GM21825 (cell line): ENCODE measurements at regions not wholly inside any gene's neighbourhood (a gene's known extent, or its start where the extent isn't known, plus 50 kb on each side); places are given as distances from the start of the nearest gene placed in this dataset.
"Not testable (repeated sequence)": the region's sequence is repeated elsewhere in the genome, so short reads cannot be mapped to it uniquely, and the experiment has no call there.

ENCODE experiments used
- ATAC-seq: cut with Tn5 transposase; IDR thresholded peaks from one replicate; pipeline ENCODE4 v1.9.1; 2021; ENCODE audit warnings: mild to moderate bottlenecking, moderate library complexity; ENCODE audit not compliant: unreplicated experiment

- not testable (repeated sequence) for ATAC-seq
Observed at GRCh38 chr5:124103056-124103455, 591.1 kb downstream of the CSNK1G3 start.

- no peak for ATAC-seq
Observed at GRCh38 chr5:124102486-124102885, 590.5 kb downstream of the CSNK1G3 start.

DNA sequence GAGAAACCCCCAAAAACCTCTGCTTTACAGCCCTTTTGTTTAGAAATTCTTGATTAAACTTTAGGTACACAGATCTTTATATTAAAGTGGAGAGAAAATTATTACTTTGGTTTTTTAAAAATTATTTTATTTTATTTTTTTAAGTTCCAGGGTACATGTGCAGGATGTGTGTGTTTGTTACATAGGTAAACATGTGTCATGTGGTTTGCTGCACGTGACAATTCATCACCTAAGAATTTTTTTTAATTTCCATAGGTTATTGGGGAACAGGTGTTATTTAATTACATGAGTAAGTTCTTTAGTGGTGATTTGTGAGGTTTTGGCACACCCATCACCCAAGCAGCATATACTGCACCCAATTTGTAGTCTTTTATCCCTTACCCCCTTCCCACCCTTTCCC, 581.7 kb downstream of the CSNK1G3 start:
- ATAC-seq, result no peak

GRCh38 chr5:124090115-124090514, 578.1 kb downstream of the CSNK1G3 start:
- no peak for ATAC-seq

- ATAC-seq, result no peak
Observed at GRCh38 chr5:124089578-124089977, 577.6 kb downstream of the CSNK1G3 start.

- no peak for ATAC-seq
Observed at GRCh38 chr5:124088289-124089032, 576.5 kb downstream of the CSNK1G3 start.

- ATAC-seq, result no peak
Observed at GRCh38 chr5:124087752-124088151, 575.8 kb downstream of the CSNK1G3 start.

- no peak for ATAC-seq
Observed at GRCh38 chr5:124080256-124080655, 568.3 kb downstream of the CSNK1G3 start.

DNA sequence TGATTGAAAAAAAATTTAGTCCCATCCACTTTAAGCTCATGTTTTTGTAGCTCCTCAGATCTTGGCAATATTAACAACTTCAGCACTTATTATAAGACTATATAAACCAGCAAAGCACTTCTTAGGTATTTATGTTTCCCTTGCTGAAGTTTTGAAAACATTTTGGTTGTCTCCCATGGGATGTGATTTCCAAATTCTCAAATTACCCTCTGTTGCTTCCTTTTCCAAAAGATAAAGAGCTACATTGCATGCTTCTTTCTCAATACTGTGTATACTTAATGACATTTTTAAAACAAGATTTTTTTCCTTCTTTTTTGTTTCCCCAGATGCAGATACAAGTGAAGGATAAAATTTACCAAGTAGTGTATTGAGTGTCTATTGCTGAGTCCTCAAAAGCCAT, 567.1 kb downstream of the CSNK1G3 start:
- no peak for ATAC-seq

DNA sequence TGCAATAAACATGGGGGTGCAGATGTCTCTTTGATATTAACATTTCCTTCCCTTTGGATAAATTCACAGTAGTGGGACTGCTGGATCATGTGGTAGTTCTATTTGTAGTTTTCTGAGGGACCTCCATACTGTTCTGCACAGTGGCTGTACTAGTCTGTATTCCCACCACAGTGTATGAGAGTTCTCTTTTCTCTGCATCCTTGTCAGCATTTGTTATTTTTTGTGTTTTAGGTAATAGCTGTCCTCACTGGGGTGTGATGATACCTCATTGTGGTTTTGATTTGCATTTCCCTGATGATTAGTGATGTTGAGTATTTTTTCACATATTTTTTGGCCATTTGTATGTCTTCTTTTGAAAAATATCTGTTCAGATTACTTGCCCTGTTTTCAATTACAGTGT, 562.5 kb downstream of the CSNK1G3 start:
- ATAC-seq, result no peak

DNA sequence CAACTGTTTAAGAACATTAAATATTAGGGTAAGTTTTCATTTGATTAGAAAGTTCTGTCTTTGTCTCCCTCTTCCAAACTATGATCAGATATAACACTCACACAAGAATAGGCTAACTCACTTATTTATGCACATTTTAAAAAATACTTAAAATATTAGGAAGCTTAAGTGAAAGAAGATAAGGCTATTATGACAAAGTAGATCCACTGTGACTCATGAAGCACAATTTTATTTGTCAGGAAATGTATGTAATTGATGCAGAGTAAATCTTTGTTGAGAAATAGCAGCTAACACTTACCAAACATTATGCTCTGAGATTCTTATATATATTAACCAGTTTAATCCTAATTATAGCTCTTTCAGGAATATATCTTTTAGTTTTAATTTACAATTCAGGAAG, 560.6 kb downstream of the CSNK1G3 start:
- ATAC-seq, result no peak

- no peak for ATAC-seq
Observed at GRCh38 chr5:124071039-124071438, 559.1 kb downstream of the CSNK1G3 start.

DNA sequence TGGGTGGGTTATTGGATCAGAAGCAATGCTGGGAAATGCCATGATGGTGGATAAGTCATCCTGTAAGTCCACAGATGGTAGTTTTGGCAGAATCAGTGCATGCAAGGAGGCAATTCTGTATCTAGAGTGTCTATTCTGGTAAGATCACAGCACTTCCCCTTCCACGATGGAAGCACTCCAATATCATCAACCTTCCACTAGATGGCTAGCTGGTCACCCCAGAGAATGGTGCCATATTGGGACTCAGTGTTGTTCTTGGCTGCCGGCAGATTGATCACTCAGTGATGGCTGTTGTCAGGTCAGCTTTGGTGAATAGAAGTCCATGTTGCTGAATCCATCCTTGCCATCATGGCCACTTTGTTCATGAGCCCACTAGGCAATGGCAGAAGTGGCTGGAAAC, 553.5 kb downstream of the CSNK1G3 start:
- no peak for ATAC-seq

DNA sequence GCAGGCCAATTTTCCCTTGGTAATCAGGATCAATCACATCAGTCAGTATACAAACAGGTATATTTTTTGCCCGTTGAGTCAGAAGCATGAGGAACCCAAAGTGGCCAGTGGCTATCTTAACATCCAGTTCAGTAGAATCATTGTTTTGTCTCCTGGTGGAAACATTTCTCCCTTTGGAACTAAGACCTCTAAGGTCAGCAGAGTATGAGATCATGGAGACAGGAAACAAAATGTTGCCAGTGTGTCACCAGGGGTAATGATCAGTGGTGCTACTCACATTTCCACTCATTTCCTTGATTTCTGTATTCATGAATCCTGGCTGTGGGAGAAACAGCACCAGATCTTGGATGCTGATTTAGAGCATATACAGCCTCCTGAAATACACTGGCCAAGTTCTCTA, 553.0 kb downstream of the CSNK1G3 start:
- no peak for ATAC-seq

GRCh38 chr5:124061663-124062062, 549.7 kb downstream of the CSNK1G3 start:
- ATAC-seq, result no peak

DNA sequence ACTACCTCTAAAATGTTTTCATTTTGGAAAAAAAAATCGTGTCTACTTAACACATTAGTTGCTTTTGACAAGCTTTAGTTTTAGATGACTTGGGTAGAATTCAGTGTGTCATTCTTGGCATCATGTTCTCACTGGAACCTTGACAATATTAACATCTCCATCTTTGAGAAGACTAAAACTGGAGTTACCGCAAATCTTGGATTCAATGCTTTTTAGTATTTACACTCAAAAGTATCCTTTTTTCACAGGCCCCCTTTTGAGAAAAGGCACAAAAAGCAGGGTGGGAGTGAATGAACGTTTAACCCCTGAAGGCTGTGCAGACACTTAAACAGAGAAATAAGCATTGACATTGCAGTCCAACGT, 549.1 kb downstream of the CSNK1G3 start:
- no peak for ATAC-seq

DNA sequence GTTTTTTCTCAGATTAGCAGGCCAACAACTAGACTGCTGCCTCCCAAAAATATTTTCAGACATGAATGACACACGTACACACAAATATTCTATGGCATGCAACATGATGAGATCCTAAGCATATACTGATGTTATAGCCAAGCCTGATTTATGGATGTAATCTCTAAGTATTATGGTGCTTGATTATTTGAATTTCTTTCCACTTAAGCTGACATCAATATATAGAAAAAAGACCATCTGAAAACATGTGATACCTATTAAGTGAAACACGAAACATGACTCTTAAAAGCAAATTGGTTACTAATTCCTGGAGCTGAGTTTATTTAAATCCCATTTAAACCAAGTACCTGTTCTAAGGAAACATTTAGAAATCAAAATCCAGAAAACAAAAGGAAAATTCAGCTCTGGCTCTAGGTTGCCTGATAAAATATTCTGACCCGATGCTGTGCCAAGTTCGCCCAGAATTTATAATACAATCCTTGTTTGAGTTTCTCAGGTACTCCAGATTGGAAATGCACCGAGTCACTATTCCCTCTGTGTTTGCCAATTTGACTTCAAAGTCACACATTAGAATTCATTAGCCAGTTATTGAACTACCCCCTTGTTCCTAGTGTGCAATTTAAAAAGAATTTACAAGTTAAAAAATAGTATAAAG, 548.6 kb downstream of the CSNK1G3 start:
- ATAC-seq, result no peak

GRCh38 chr5:124060011-124060410, 548.0 kb downstream of the CSNK1G3 start:
- no peak for ATAC-seq

GRCh38 chr5:124059200-124059599, 547.2 kb downstream of the CSNK1G3 start:
- no peak for ATAC-seq

- no peak for ATAC-seq
Observed at GRCh38 chr5:124057724-124058231, 545.8 kb downstream of the CSNK1G3 start.

DNA sequence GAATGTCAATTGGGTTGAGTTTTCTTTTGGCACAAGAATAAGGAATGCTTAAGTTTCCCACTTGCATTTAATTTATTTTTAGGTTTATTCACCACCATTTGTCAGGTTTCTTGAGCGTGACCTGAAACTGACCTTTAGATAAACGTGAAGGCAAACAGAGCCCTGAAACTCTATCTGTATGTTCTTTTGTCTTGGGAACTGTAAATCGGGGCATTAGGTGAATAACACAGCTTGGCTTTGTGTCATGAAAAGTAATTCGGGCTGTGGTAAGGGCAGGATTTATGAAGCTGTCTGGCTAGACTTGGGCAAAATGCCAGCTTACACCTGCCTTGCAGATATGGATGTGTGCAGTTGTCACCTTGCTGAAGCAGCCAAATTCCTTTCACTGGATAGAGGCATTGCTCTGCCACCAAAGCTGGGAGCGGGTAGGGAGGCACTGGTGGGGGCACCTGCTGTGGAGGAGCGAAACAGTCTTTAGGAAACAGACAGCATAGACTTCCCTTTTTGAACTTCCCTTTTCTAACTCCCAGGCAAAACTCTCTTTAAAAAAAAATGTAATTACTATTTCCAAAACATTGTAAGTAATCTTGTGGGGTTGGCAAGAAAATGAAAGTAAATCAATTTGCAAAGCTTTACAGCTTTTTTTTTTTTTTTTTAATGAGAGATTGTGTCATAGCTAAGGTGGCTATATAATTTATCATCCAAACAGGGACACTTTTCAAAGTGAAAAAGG, 545.2 kb downstream of the CSNK1G3 start:
- peak; percentile 69 for ATAC-seq
